Middle frontal gyrus (tissue), 1 donor: ENCODE measurements at regions not wholly inside any gene's neighbourhood (a gene's known extent, or its start where the extent isn't known, plus 50 kb on each side); places are given as distances from the start of the nearest gene placed in this dataset.

Experiments used
- DNase-seq: peaks from one replicate; pipeline ENCODE4 v3.0.0-alpha.2; 2015; ENCODE audit warnings: low spot score; ENCODE audit errors: extremely low spot score

GRCh38 chr2:64220894-64221617 is 76.8 kb upstream of the PELI1 start:
- no peak for DNase-seq

- DNase-seq: no peak
These were observed 77.7 kb upstream of the PELI1 start for GRCh38 chr2:64221935-64222334.

GRCh38 chr2:64222351-64222750 is 78.1 kb upstream of the PELI1 start:
- DNase-seq: no peak

- no peak for DNase-seq
These were observed 78.8 kb upstream of the PELI1 start for GRCh38 chr2:64223055-64223454.

- no peak for DNase-seq
These were observed 81.3 kb upstream of the PELI1 start for GRCh38 chr2:64225491-64225890.

GRCh38 chr2:64226611-64227010 is 82.4 kb upstream of the PELI1 start:
- no peak for DNase-seq

GRCh38 chr2:64227603-64228125 is 83.4 kb upstream of the PELI1 start:
- DNase-seq: no peak

GRCh38 chr2:64228126-64228678 is 84.0 kb upstream of the PELI1 start:
- peak; percentile 91 for DNase-seq

- no peak for DNase-seq
These were observed 84.7 kb upstream of the PELI1 start for GRCh38 chr2:64228918-64229317.

- no peak for DNase-seq
These were observed 86.3 kb upstream of the PELI1 start for GRCh38 chr2:64230540-64230939.

GRCh38 chr2:64232266-64232665 is 88.0 kb upstream of the PELI1 start:
- DNase-seq: no peak

- DNase-seq: no peak
These were observed 89.2 kb upstream of the PELI1 start for GRCh38 chr2:64233376-64233922.

- no peak for DNase-seq
These were observed 89.9 kb upstream of the PELI1 start for GRCh38 chr2:64234150-64234549.

- DNase-seq: no peak
These were observed 90.6 kb upstream of the PELI1 start for GRCh38 chr2:64234785-64235184.

- DNase-seq: no peak
These were observed 93.0 kb upstream of the PELI1 start for GRCh38 chr2:64237266-64237665.

GRCh38 chr2:64238799-64239198 is 94.6 kb upstream of the PELI1 start:
- no peak for DNase-seq

GRCh38 chr2:64243081-64244036 is 99.1 kb upstream of the PELI1 start:
- no peak for DNase-seq

GRCh38 chr2:64244037-64244416 is 99.8 kb upstream of the PELI1 start:
- DNase-seq: no peak

- no peak for DNase-seq
These were observed 101.4 kb upstream of the PELI1 start for GRCh38 chr2:64245631-64246030.

GRCh38 chr2:64246962-64247361 is 102.7 kb upstream of the PELI1 start:
- no peak for DNase-seq

GRCh38 chr2:64249426-64249825 is 105.2 kb upstream of the PELI1 start:
- no peak for DNase-seq

GRCh38 chr2:64250063-64250462 is 105.8 kb upstream of the PELI1 start:
- no peak for DNase-seq
